ENCODE measurements at regions not wholly inside any gene's neighbourhood (a gene's known extent, or its start where the extent isn't known, plus 50 kb on each side); places are given as distances from the start of the nearest gene placed in this dataset.

- TF ChIP-seq POLR2AphosphoS5 (IDR thresholded peaks at IDR 0.05; ENCODE audit: low read depth, low read length), result no peak
- TF ChIP-seq POLR2A (IDR thresholded peaks at IDR 0.05; ENCODE audit: control extremely low read depth in 1 of 2, low read depth in 2 of 2, low read length in 2 of 2), result no peak
- no peak for TF ChIP-seq EZH2 (IDR thresholded peaks at IDR 0.05; ENCODE audit: low read depth, low read length, severe bottlenecking)
- TF ChIP-seq CTCF (IDR thresholded peaks at IDR 0.05; ENCODE audit: control extremely low read depth in 1 of 3, insufficient read depth in 1 of 3, low read depth in 1 of 3, low read length in 3 of 3), result no peak
- no peak for TF ChIP-seq SIN3A (conservative IDR thresholded peaks at IDR 0.05 in 1 of 2, IDR thresholded peaks at IDR 0.05 in 1 of 2; ENCODE audit: low read depth in 1 of 2, low read length in 2 of 2)
- no peak for TF ChIP-seq TAF1 (IDR thresholded peaks at IDR 0.05; ENCODE audit: low read depth, low read length)
- TF ChIP-seq YY1 (IDR thresholded peaks at IDR 0.05; ENCODE audit: low read depth, low read length), result no peak
- TF ChIP-seq TCF12 (IDR thresholded peaks at IDR 0.05; ENCODE audit: low read depth, low read length), result no peak
- TF ChIP-seq JUND (IDR thresholded peaks at IDR 0.05; ENCODE audit: low read length), result no peak
- no peak for TF ChIP-seq MAX (IDR thresholded peaks at IDR 0.05)
These were observed 781.5 kb upstream of the POM121L12 start for GRCh38 chr7:52253953-52254352.

Data from H1 (cell line).